NCI-H1417 (cell line): ENCODE measurements at regions not wholly inside any gene's neighbourhood (a gene's known extent, or its start where the extent isn't known, plus 50 kb on each side); places are given as distances from the start of the nearest gene placed in this dataset.
"Not testable (repeated sequence)": the region's sequence is repeated elsewhere in the genome, so short reads cannot be mapped to it uniquely, and the experiment has no call there.

ENCODE experiments used
- DNase-seq, 3 experiments: peaks; one replicate each; lab custom pipeline; 2025; lab: John Stamatoyannopoulos, UW

- no peak for DNase-seq
These were observed 1204.7 kb downstream of the BRD1 start for GRCh38 chr22:48622891-48623545.

GRCh38 chr22:48621085-48621484, 1206.6 kb downstream of the BRD1 start:
- no peak for DNase-seq

GRCh38 chr22:48620460-48620859, 1207.2 kb downstream of the BRD1 start:
- not testable (repeated sequence) for DNase-seq

- DNase-seq = no peak
These were observed 1208.0 kb downstream of the BRD1 start for GRCh38 chr22:48619721-48620120.

- DNase-seq = no peak
These were observed 1209.3 kb downstream of the BRD1 start for GRCh38 chr22:48618326-48618725.

- DNase-seq = no peak
These were observed 1211.0 kb downstream of the BRD1 start for GRCh38 chr22:48616656-48617055.

- DNase-seq = no peak
These were observed 1212.3 kb downstream of the BRD1 start for GRCh38 chr22:48615171-48616008.

- DNase-seq = no peak
These were observed 1214.0 kb downstream of the BRD1 start for GRCh38 chr22:48613566-48614200.

GRCh38 chr22:48612077-48612995, 1215.3 kb downstream of the BRD1 start:
- no peak for DNase-seq

GRCh38 chr22:48609279-48609865, 1218.3 kb downstream of the BRD1 start:
- DNase-seq = no peak

- DNase-seq = no peak
These were observed 1219.6 kb downstream of the BRD1 start for GRCh38 chr22:48607901-48608662.

GRCh38 chr22:48606684-48607307, 1220.9 kb downstream of the BRD1 start:
- no peak for DNase-seq

GRCh38 chr22:48605856-48606481, 1221.7 kb downstream of the BRD1 start:
- DNase-seq = no peak

GRCh38 chr22:48605125-48605524, 1222.5 kb downstream of the BRD1 start:
- DNase-seq = no peak

- DNase-seq = no peak
These were observed 1223.9 kb downstream of the BRD1 start for GRCh38 chr22:48603621-48604320.

- DNase-seq = no peak
These were observed 1224.7 kb downstream of the BRD1 start for GRCh38 chr22:48602805-48603518.

GRCh38 chr22:48600681-48601080, 1227.0 kb downstream of the BRD1 start:
- no peak for DNase-seq

- no peak for DNase-seq
These were observed 1227.5 kb downstream of the BRD1 start for GRCh38 chr22:48600171-48600570.
